ENCODE measurements at regions not wholly inside any gene's neighbourhood (a gene's known extent, or its start where the extent isn't known, plus 50 kb on each side); places are given as distances from the start of the nearest gene placed in this dataset.

DNA sequence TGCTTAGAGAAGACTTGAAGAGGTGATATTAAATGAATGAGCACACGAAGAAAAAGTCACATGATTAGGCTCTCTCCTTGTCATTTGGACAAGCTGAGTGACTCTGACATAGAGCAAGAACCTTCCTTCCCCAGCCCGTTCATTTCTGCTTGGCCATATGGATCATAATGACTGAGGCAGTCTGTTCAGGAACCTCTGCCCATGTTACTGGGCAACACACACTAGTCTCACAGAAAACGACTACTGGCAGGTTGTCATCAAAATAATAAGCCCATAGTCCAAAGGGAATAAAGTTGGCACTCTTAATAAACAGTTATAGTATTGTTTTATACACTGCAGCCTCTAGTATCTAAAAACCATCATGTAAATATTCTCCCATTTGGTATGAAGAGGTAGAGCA is 635.0 kb downstream of the REEP3 start:
- no peaks in the 10 kb centered on the region for H3K36me3 Mint-ChIP-seq (ENCODE audit: low read depth)
- H3K4me3 Mint-ChIP-seq (ENCODE audit: unreplicated experiment) = no peak overlapping the region
- DNase-seq (ENCODE audit: low spot score) = no peak
- no peak overlapping the region for H3K27ac Mint-ChIP-seq (ENCODE audit: unreplicated experiment)
- TF ChIP-seq, protein P1, sequence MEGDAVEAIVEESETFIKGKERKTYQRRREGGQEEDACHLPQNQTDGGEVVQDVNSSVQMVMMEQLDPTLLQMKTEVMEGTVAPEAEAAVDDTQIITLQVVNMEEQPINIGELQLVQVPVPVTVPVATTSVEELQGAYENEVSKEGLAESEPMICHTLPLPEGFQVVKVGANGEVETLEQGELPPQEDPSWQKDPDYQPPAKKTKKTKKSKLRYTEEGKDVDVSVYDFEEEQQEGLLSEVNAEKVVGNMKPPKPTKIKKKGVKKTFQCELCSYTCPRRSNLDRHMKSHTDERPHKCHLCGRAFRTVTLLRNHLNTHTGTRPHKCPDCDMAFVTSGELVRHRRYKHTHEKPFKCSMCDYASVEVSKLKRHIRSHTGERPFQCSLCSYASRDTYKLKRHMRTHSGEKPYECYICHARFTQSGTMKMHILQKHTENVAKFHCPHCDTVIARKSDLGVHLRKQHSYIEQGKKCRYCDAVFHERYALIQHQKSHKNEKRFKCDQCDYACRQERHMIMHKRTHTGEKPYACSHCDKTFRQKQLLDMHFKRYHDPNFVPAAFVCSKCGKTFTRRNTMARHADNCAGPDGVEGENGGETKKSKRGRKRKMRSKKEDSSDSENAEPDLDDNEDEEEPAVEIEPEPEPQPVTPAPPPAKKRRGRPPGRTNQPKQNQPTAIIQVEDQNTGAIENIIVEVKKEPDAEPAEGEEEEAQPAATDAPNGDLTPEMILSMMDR (IDR thresholded peaks at IDR 0.05) = no peak
- peaks cover 8% of the 10 kb centered on the region for H3K9me3 Mint-ChIP-seq (ENCODE audit: low read depth)
- H3K4me1 Mint-ChIP-seq (ENCODE audit: low read depth) = peaks cover 19% of the 10 kb centered on the region
- H3K27me3 Mint-ChIP-seq (ENCODE audit: low read depth) = no peaks in the 10 kb centered on the region

DNA sequence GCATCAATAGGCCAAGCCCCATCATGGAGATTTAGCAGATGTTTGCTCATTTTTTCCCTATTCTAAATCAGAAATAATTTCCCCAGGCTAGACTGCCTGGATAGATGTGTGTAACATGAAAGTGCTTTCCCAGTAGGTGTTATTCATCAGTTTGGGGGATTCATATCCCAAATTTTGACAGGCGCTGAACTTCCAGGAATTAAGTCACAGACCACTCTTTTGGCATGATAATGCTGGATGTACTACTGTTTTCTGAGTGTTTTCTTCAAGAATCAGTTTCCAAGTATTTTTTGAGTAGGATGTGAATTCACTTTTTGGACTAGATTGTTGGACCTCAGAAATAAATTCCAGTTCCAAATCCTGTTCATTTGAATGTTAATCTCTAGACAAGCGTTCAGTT is 637.4 kb downstream of the REEP3 start:
- Mint-ChIP-seq H3K9me3 (ENCODE audit: low read depth) (peaks cover 5% of the 10 kb centered on the region), H3K4me1 (ENCODE audit: low read depth) (peaks cover 19% of the 10 kb centered on the region), H3K27me3 (ENCODE audit: low read depth) (no peaks in the 10 kb centered on the region), H3K27ac (ENCODE audit: unreplicated experiment) (no peak overlapping the region), H3K36me3 (ENCODE audit: low read depth) (no peaks in the 10 kb centered on the region), H3K4me3 (ENCODE audit: unreplicated experiment) (no peak overlapping the region)
- TF ChIP-seq, protein P1 (IDR thresholded peaks at IDR 0.05) = no peak
- DNase-seq (ENCODE audit: low spot score) = no peak

DNA sequence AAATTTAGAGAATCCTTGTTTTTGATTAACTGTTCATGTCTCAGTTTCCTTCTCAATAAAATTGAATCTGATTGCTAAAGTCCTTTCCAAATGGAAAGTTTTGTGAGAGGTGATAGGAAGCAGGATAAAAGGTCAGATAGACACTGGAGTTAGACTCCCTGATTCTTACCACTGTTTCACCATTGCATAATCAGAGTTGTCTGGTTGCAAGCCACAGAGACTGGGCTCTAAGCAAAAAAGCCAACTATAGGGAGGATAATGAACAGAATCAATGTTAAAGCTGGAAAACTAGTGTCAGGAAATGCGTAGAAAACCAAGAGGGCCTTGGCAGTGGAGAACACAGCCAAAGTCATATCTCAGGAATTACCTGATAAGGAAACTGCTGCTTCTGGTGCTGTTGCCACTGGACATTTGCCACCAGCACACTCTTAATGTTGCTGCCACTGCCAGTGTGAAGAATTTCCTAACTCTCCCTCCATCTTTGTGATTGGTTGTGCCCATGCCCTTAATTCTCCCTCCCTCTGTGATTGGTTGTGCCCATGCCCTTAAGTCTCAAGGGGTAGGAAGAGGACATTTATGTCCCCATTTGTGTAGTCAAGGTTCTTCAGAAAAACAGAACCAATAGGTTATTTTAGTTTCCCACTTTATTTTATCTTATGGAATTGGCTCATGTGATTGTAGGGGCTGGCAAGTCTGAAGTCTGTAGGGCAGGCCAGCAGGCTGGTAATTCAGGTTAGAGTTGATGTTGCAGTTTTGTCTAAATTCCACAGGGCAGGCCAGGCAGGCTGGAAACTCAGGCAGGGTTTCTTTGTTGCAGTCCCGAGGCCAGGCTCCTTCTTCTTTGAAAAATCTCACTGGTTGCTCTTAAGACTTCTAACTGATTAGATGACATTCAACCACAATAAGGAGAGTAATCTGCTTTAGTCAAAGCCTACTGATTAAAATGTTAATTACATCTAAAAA is 639.0 kb downstream of the REEP3 start:
- no peak for DNase-seq (ENCODE audit: low spot score)
- Mint-ChIP-seq H3K36me3 (ENCODE audit: low read depth) (no peaks in the 10 kb centered on the region), H3K4me3 (ENCODE audit: unreplicated experiment) (no peak overlapping the region), H3K4me1 (ENCODE audit: low read depth) (peaks cover 29% of the 10 kb centered on the region), H3K27ac (ENCODE audit: unreplicated experiment) (no peak overlapping the region), H3K9me3 (ENCODE audit: low read depth) (peaks cover 5% of the 10 kb centered on the region), H3K27me3 (ENCODE audit: low read depth) (no peaks in the 10 kb centered on the region)
- TF ChIP-seq, protein P1 (IDR thresholded peaks at IDR 0.05) = no peak

DNA sequence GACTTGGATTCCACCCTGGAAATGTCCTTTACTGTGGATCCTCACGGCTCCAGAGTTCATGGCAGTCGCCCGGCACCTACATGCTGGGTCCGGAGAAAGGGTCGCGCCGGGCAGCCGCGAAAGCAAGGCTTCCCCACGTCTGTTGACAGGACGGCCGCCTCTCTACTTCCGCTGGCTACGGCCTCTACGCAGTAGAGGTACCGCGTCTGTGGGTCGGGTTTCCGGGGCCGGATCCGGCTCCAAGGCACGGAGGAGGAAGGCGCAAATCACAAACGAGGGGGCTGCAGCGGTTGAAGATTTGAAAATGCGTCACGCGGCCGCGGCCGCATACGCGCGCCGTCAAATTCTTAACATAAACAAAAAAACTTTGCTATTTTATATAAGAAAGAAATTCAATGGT is 649.6 kb downstream of the REEP3 start:
- TF ChIP-seq, protein P1 (IDR thresholded peaks at IDR 0.05) = no peak
- H3K27me3 Mint-ChIP-seq (ENCODE audit: low read depth) = no peaks in the 10 kb centered on the region
- H3K9me3 Mint-ChIP-seq (ENCODE audit: low read depth) = peaks cover 10% of the 10 kb centered on the region
- DNase-seq (ENCODE audit: low spot score) = peak; percentile 75
- no peak overlapping the region for H3K4me3 Mint-ChIP-seq (ENCODE audit: unreplicated experiment)
- H3K27ac Mint-ChIP-seq (ENCODE audit: unreplicated experiment) = no peak overlapping the region
- H3K36me3 Mint-ChIP-seq (ENCODE audit: low read depth) = no peaks in the 10 kb centered on the region
- peaks cover 3% of the 10 kb centered on the region for H3K4me1 Mint-ChIP-seq (ENCODE audit: low read depth)

DNA sequence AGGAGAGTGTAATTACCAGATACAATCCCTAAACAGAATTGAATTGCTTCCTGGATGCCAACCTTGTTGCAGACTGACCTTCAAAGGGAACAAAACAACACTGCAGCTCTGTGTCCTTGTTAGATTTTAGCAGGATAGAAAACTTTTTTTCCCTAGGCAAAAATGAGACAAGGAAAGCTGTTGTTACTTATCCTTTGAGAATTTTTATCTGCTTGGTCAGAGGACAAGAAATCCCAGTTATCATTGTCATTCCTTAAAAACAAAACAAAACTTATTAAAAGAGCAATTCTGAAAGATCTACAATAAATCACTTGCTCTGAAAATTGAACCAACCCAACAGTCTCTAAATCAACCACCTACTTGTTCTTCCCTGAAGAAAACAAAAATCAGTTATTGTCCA is 652.6 kb downstream of the REEP3 start:
- Mint-ChIP-seq H3K4me1 (ENCODE audit: low read depth) (peaks cover 3% of the 10 kb centered on the region), H3K27ac (ENCODE audit: unreplicated experiment) (no peak overlapping the region), H3K36me3 (ENCODE audit: low read depth) (no peaks in the 10 kb centered on the region), H3K9me3 (ENCODE audit: low read depth) (no peaks in the 10 kb centered on the region), H3K4me3 (ENCODE audit: unreplicated experiment) (no peak overlapping the region), H3K27me3 (ENCODE audit: low read depth) (no peaks in the 10 kb centered on the region)
- TF ChIP-seq, protein P1 (IDR thresholded peaks at IDR 0.05) = no peak
- no peak for DNase-seq (ENCODE audit: low spot score)
